Activated CD8-positive, alpha-beta memory T cell treated with anti-CD3 and anti-CD28 coated beads for 4 hours (primary cell): ENCODE measurements at regions not wholly inside any gene's neighbourhood (a gene's known extent, or its start where the extent isn't known, plus 50 kb on each side); places are given as distances from the start of the nearest gene placed in this dataset.

ENCODE experiments used
- DNase-seq, 2 donors: peaks; one replicate each; pipeline ENCODE4 v3.0.0-alpha.2; 2020; ENCODE audit warnings: low read depth in 2 of 2

GRCh38 chr9:78493166-78493742 lies 196.3 kb downstream of the PSAT1 start:
- DNase-seq, result no peak

- no peak for DNase-seq
These were observed 205.6 kb downstream of the PSAT1 start for GRCh38 chr9:78502566-78502965.

- no peak for DNase-seq
These were observed 208.6 kb downstream of the PSAT1 start for GRCh38 chr9:78505546-78505945.

- no peak for DNase-seq
These were observed 210.1 kb downstream of the PSAT1 start for GRCh38 chr9:78507037-78507436.

- DNase-seq, result no peak
These were observed 213.1 kb downstream of the PSAT1 start for GRCh38 chr9:78510035-78510434.

GRCh38 chr9:78515108-78515507 lies 218.2 kb downstream of the PSAT1 start:
- no peak for DNase-seq

GRCh38 chr9:78519786-78520185 lies 222.9 kb downstream of the PSAT1 start:
- DNase-seq, result no peak

GRCh38 chr9:78521680-78522079 lies 224.8 kb downstream of the PSAT1 start:
- no peak for DNase-seq

GRCh38 chr9:78525986-78526560 lies 229.1 kb downstream of the PSAT1 start:
- DNase-seq, result no peak

- DNase-seq, result no peak
These were observed 236.6 kb downstream of the PSAT1 start for GRCh38 chr9:78533500-78533899.

- DNase-seq, result no peak
These were observed 242.3 kb downstream of the PSAT1 start for GRCh38 chr9:78539188-78539587.

- DNase-seq, result no peak
These were observed 243.0 kb downstream of the PSAT1 start for GRCh38 chr9:78539904-78540303.

GRCh38 chr9:78541868-78542443 lies 245.0 kb downstream of the PSAT1 start:
- no peak for DNase-seq

- DNase-seq, result no peak
These were observed 245.7 kb downstream of the PSAT1 start for GRCh38 chr9:78542491-78543181.

- DNase-seq, result no peak
These were observed 246.4 kb downstream of the PSAT1 start for GRCh38 chr9:78543353-78543752.

GRCh38 chr9:78544230-78544629 lies 247.3 kb downstream of the PSAT1 start:
- no peak for DNase-seq

- no peak for DNase-seq
These were observed 250.9 kb downstream of the PSAT1 start for GRCh38 chr9:78547831-78548230.

- no peak for DNase-seq
These were observed 251.7 kb downstream of the PSAT1 start for GRCh38 chr9:78548670-78549069.

GRCh38 chr9:78549711-78550110 lies 252.8 kb downstream of the PSAT1 start:
- DNase-seq, result no peak

GRCh38 chr9:78552802-78553201 lies 255.9 kb downstream of the PSAT1 start:
- DNase-seq, result no peak

GRCh38 chr9:78557540-78557939 lies 260.6 kb downstream of the PSAT1 start:
- DNase-seq, result no peak

- no peak for DNase-seq
These were observed 262.5 kb downstream of the PSAT1 start for GRCh38 chr9:78559449-78559885.

- no peak for DNase-seq
These were observed 265.1 kb downstream of the PSAT1 start for GRCh38 chr9:78562021-78562420.
